HEK293T (cell line): ENCODE measurements at regions not wholly inside any gene's neighbourhood (a gene's known extent, or its start where the extent isn't known, plus 50 kb on each side); places are given as distances from the start of the nearest gene placed in this dataset.
"Not testable (repeated sequence)": the region's sequence is repeated elsewhere in the genome, so short reads cannot be mapped to it uniquely, and the experiment has no call there.

Experiments used
- CTCF ChIA-PET: fragments of 350-600 bp; formaldehyde crosslinking; extraction: SDS; loops from one replicate; lab custom pipeline; 2021; ENCODE audit warnings: antibody characterized with exemption, inconsistent platforms; lab: Yijun Ruan, JAX
- POLR2A ChIA-PET: fragments of 350-600 bp; formaldehyde crosslinking; extraction: SDS; loops from one replicate; lab custom pipeline; 2020; ENCODE audit warnings: antibody characterized with exemption, inconsistent platforms; lab: Yijun Ruan, JAX
- DNase-seq: peaks from one replicate; pipeline ENCODE4 v3.0.0; 2012; ENCODE audit warnings: mixed read lengths; ENCODE audit errors: extremely low spot score
- ARNT ChIP-seq: fragments of 450-650 bp; IDR thresholded peaks from 2 replicates; pipeline ENCODE4 v1.6.1; 2017; ENCODE audit warnings: mild to moderate bottlenecking
- BHLHE40 ChIP-seq: fragments of 450-650 bp; IDR thresholded peaks from 2 replicates; pipeline ENCODE4 v1.6.1; 2016; ENCODE audit warnings: mild to moderate bottlenecking, moderate library complexity, borderline replicate concordance
- CTBP1 ChIP-seq: fragments of 450-650 bp; IDR thresholded peaks from 2 replicates; pipeline ENCODE4 v1.6.1; 2016; ENCODE audit warnings: borderline replicate concordance
- ELF4 ChIP-seq: fragments of 450-650 bp; IDR thresholded peaks from 2 replicates; pipeline ENCODE4 v1.6.1; 2017; ENCODE audit warnings: antibody characterized with exemption
- FOXA1 ChIP-seq: fragments of 450-650 bp; IDR thresholded peaks from 2 replicates; pipeline ENCODE4 v1.6.1; 2016; ENCODE audit warnings: mild to moderate bottlenecking
- FOXK2 ChIP-seq: fragments of 450-650 bp; IDR thresholded peaks from 2 replicates; pipeline ENCODE4 v1.6.1; 2016; ENCODE audit warnings: mild to moderate bottlenecking
- FOXM1 ChIP-seq: fragments of 450-650 bp; IDR thresholded peaks from 2 replicates; pipeline ENCODE4 v1.6.1; 2017; ENCODE audit warnings: mild to moderate bottlenecking, borderline replicate concordance
- HDGF ChIP-seq: fragments of 450-650 bp; IDR thresholded peaks from 2 replicates; pipeline ENCODE4 v1.6.1; 2017; ENCODE audit warnings: antibody characterized with exemption, borderline replicate concordance
- L3MBTL2 ChIP-seq: fragments of 450-650 bp; conservative IDR thresholded peaks from 2 replicates; pipeline ENCODE4 v1.6.1; 2016; ENCODE audit warnings: mild to moderate bottlenecking
- LEF1 ChIP-seq: fragments of 450-650 bp; IDR thresholded peaks from 2 replicates; pipeline ENCODE4 v1.6.1; 2017; ENCODE audit warnings: mild to moderate bottlenecking, borderline replicate concordance
- NFRKB ChIP-seq: fragments of 450-650 bp; IDR thresholded peaks from 2 replicates; pipeline ENCODE4 v1.6.1; 2016; ENCODE audit warnings: mild to moderate bottlenecking, moderate library complexity
- SP1 ChIP-seq: fragments of 450-650 bp; IDR thresholded peaks from 2 replicates; pipeline ENCODE4 v1.6.1; 2017
- SUZ12 ChIP-seq: fragments of 450-650 bp; IDR thresholded peaks from 2 replicates; pipeline ENCODE4 v1.6.1; 2016; ENCODE audit warnings: mild to moderate bottlenecking
- TARDBP ChIP-seq: fragments of 450-650 bp; IDR thresholded peaks from 2 replicates; pipeline ENCODE4 v1.6.1; 2016
- ZNF384 ChIP-seq: fragments of 450-650 bp; IDR thresholded peaks from 2 replicates; pipeline ENCODE4 v1.6.1; 2016
- TF ChIP-seq, protein P1 (sequence below): fragments of 450-650 bp; IDR thresholded peaks from 2 replicates; pipeline ENCODE4 v1.6.1; 2016

DNA sequence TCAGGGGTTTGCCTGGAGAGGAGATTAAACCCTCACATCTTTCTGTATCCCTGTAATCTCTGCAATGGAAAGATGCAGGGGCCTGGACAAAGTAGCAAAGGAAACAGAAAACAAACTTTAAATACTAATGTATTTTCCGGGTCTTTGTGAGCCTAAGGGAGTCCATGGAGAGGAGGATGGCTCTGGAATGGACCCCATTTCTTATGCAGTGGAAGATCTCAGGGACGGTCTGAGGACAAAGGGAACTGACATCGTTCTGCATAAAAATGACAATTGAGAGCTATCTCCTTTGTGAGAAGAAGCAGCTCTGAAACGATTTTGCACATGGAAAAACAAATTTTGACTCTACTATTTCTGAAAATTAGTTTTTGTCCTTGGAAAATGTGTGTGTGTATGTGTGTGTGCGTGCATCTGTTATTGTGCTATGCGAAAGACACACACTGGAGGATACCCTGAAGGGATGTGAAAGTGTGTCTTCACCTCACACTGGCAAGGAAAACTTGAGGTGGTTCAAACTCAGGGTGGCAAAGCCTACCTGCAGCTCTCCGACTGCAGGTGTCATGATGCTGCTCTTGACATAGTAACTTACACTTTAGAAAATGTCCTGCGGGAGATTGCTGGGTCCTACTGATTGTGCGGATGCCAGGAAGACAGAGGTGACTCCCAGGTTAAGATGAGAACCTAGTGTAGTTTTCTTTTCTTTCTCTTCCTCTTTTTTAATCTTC lies 126.4 kb upstream of the JADE1 start:
- ChIA-PET POLR2A (no interaction called here), CTCF (no interaction called here)
- no peak for DNase-seq
- no peak for TF ChIP-seq BHLHE40
- TF ChIP-seq ELF4: no peak
- no peak for TF ChIP-seq ZNF384
- TF ChIP-seq SP1: no peak
- no peak for TF ChIP-seq NFRKB
- TF ChIP-seq L3MBTL2: no peak

DNA sequence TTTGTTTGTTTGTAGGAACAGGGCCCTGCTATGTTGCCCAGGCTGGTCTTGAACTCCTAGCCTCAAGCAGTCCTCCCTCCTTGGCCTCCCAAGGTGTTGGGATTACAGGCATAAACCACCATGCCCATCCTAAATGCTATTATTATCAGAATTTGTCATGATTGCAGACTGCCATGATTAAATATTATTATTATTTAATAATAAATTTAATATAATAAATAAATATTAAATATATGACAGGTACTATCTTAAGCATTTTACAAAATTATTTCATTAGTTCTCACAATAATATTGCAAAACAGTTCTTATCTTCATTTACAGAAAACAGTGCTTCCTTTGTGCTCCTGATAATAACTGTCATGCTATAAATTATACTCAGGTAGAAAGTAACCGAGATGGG lies 133.4 kb upstream of the JADE1 start:
- TF ChIP-seq ARNT: no peak
- no peak for TF ChIP-seq FOXM1
- no peak for TF ChIP-seq HDGF
- TF ChIP-seq LEF1: no peak
- no peak for TF ChIP-seq ZNF384
- no peak for TF ChIP-seq FOXA1
- TF ChIP-seq NFRKB: no peak
- no peak for TF ChIP-seq SUZ12
- TF ChIP-seq TARDBP: no peak
- TF ChIP-seq BHLHE40: no peak
- no peak for TF ChIP-seq ELF4
- TF ChIP-seq SP1: no peak
- no peak for TF ChIP-seq CTBP1
- TF ChIP-seq, protein P1, sequence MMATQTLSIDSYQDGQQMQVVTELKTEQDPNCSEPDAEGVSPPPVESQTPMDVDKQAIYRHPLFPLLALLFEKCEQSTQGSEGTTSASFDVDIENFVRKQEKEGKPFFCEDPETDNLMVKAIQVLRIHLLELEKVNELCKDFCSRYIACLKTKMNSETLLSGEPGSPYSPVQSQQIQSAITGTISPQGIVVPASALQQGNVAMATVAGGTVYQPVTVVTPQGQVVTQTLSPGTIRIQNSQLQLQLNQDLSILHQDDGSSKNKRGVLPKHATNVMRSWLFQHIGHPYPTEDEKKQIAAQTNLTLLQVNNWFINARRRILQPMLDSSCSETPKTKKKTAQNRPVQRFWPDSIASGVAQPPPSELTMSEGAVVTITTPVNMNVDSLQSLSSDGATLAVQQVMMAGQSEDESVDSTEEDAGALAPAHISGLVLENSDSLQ: no peak
- no peak for TF ChIP-seq FOXK2
- ChIA-PET CTCF (no interaction called here), POLR2A (no interaction called here)
- DNase-seq: no peak

DNA sequence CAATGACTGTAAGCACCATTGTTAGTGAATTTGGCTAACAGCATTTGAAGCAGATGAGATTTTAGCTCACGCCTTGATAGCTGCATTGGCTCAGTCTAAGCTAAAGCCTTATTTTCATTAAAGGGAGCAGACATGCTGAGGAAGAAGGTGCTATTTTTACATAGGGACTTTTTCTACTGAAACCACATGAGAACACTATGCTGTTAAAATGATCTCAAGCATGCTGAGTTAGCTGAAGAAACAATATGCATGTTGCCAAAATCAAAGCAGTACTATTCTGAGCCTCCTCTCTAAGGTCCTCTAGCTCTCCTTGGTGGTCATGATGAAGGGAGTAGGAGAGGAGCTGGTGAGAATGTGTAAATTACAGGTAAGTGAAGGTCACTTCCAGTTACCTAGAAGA lies 134.4 kb upstream of the JADE1 start:
- TF ChIP-seq FOXM1 (no peak), ZNF384 (no peak), FOXK2 (no peak), FOXA1 (no peak), ELF4 (no peak), BHLHE40 (no peak), CTBP1 (no peak), HDGF (no peak), SUZ12 (no peak)
- no peak for DNase-seq
- CTCF ChIA-PET: interaction anchor here (0.6 kb wide), 1 partner anchor 129 kb away, joined by 3 read pairs; no protein-coding TSS in a partner anchor
- POLR2A ChIA-PET: no interaction called here

DNA sequence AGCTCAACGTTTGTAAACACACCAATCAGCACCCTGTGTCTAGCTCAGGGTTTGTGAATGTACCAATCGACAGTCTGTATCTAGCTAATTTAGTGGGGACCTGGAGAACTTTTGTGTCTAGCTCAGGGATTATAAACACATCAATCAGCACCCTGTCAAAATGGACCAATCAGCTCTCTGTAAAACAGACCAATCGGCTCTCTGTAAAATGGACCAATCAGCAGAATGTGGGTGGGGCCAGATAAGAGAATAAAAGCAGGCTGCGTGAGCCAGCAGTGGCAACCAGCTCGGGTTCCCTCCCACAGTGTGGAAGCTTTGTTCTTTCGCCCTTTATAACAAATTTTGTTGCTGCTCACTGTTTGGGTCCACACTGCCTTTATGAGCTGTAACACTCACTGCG lies 136.3 kb upstream of the JADE1 start:
- DNase-seq, POLR2A ChIA-PET, CTCF ChIA-PET: not testable (repeated sequence)
- TF ChIP-seq, protein P1: peak; percentile 34; the same call in 1 of the 2 replicates

DNA sequence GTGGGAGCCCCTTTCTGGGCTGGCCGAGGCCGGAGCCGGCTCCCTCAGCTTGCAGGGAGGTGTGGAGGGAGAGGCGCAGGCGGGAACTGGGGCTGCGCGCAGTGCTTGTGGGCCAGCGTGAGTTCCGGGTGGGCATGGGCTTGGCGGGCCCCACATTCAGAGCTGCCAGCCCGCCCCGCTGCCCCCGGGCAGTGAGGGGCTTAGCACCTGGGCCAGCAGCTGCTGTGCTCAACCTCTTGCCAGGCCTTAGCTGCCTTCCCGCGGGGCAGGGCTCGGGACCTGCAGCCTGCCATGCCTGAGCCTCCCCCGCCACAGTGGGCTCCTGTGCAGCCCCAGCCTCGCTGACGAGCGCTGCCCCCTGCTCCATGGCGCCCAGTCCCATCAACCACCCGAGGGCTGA lies 136.9 kb upstream of the JADE1 start:
- DNase-seq, CTCF ChIA-PET, POLR2A ChIA-PET: not testable (repeated sequence)

DNA sequence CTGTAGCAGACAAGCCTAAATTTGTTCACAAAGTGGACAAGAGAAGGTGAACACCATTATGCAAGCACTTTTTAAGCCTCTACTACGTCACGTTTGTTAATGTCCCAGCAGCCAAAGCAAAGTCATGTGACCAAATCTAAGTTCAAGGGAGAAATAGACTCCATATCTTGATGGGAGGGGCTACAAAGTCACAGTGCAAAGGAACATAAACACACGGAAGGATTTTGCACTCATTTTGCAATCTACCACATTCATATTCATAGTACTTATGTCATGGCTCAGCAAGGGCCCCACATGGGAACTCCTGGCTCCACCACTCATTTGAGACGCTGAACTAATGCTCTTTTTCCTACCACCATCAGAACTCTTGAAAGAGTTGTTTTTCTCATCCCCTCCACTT lies 139.0 kb upstream of the JADE1 start:
- TF ChIP-seq FOXK2: no peak
- TF ChIP-seq NFRKB: no peak
- no peak for TF ChIP-seq FOXA1
- no peak for TF ChIP-seq ZNF384
- TF ChIP-seq ARNT: no peak
- no peak for TF ChIP-seq LEF1
- no peak for TF ChIP-seq TARDBP
- TF ChIP-seq FOXM1: no peak
- TF ChIP-seq CTBP1: no peak
- TF ChIP-seq SP1: no peak
- no peak for TF ChIP-seq ELF4
- no peak for TF ChIP-seq BHLHE40
- no peak for TF ChIP-seq L3MBTL2
- TF ChIP-seq, protein P1: no peak
- no peak for TF ChIP-seq HDGF
- no peak for TF ChIP-seq SUZ12
- CTCF ChIA-PET: no interaction called here
- POLR2A ChIA-PET: no interaction called here
- DNase-seq: no peak

DNA sequence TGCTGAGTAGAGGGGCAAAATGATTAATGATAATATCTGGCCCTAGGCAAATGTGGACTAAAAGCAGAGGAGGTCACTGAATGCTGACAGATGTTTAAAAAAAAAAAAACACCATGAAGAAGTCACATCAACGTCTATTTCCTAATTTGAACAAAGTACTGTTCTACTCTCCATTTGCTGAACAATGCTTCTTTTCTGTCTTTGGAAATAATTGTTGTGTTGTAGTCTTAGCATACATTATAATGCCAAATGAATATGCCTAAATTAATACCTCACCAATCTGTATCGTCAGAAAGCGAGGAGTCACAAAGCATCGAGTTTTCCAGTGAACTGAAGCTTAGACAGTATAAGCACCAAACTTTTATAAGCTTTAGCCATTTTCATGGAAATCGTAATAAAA lies 140.9 kb upstream of the JADE1 start:
- DNase-seq: no peak
- ChIA-PET POLR2A (no interaction called here), CTCF (no interaction called here)
- TF ChIP-seq FOXM1 (no peak), NFRKB (no peak), CTBP1 (no peak), BHLHE40 (no peak), LEF1 (no peak), TARDBP (no peak), SP1 (no peak), ARNT (no peak), SUZ12 (no peak), FOXA1 (no peak), HDGF (no peak), ZNF384 (no peak)
- TF ChIP-seq, protein P1: no peak
